ENCODE measurements at regions not wholly inside any gene's neighbourhood (a gene's known extent, or its start where the extent isn't known, plus 50 kb on each side); places are given as distances from the start of the nearest gene placed in this dataset.
A peak's percentile ranks its signal among the peaks of the same experiment; 100 is the strongest.

DNA sequence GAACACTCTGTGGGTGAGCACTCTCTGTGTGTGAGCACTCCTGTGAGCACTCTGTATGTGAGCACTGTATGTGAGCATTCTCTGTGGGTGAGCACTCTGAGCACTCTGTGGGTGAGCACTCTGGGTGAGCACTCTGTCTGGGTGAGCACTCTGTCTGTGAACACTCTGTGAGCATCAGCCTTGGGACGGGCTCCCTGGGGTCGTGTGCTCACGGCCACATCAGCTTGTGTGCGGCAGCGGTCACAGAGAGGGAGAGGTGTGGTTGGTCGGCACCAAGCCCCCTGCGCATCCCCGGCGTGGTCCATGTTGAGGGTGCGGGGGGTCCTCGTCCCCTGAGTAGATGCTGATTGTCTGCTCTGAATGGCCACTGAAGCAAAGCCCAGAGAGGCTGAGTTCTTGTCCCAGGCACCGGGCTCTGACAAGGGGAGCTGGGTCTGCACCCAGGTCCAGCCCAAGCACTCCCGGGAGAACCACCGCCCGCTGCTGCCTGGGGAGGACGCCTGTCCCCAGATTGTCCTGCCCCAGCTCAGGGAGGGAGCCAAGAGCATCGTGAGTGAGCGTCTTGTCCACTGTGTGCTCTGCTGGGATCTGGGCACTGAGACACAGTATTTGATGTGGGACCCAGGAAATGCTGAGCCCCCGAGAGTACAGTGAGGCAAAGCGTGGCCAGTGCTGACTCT lies 143.7 kb downstream of the DNAJB6 start:
- DNase-seq = peak; percentile 24
- ATAC-seq (ENCODE audit: poor library complexity) = no peak
- intact Hi-C loops (cut with DNase I) = no loop called here

DNA sequence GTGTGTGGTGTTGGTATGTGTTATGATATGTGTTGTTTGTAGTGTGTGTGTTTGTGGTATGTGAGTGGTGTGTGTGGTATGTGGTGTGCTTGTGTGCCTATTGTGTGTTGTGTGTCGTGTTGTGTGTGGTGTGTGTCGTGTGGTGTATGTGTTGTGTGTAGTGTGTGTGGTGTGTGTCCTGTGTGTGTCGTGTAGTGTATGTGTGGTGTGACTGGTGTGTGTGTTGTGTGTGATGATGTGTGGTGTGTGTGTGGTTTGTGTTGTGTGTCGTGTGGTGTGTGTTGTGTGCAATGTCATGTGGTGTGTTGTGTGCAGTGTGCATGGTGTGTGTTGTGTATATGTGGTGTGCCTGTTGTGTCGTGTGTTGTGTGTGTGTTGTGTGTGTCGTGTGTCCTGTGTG lies 144.6 kb downstream of the DNAJB6 start:
- ATAC-seq (ENCODE audit: poor library complexity) = no peak
- intact Hi-C loops (cut with DNase I) = no loop called here
- DNase-seq = no peak

DNA sequence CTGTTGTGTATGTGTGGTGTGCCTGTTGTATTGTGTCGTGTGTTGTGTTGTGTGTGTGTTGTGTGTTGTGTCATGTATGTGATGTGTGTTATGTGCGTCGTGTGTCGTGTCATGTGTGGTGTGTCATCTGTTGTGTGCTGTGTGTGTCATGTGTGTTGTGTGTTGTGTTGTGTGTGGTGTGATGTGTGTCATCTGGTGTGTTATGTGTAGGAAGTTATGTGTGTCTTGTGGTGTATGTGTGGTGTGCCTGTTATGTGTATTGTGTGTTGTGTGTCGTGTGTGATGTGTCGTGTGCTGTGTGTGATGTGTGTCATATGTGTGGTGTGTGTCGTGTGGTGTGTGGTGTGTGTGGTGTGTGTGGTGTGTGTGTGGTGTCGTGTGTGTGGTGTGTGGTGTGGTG lies 145.2 kb downstream of the DNAJB6 start:
- DNase-seq (no peak), ATAC-seq (ENCODE audit: poor library complexity) (no peak)
- intact Hi-C loops (cut with DNase I) = no loop called here

DNA sequence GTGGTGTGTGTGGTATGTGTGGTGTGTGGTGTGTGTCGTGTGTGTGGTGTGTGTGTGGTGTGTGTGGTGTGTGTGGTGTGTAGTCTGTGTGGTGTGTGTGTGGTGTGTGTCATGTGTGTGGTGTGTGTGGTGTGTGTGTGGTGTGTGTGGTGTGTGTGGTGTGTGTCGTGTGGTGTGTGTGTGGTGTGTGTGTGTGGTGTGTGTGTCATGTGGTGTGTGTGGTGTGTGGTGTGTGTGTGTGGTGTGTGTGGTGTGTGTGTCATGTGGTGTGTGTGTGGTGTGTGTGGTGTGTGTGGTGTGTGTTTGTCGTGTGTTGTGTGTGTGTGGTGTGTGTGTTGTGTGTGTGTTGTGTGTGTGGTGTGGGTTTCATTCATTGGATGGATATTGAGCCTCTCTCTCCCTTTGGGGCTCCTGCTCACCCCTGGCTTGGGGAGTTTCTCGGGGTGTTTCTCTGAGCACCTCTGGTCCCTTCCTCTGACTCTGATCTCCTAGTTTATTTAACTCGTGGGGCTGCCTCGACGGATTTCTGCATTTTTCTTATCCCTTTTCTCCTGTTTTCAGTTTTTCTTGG lies 145.8 kb downstream of the DNAJB6 start:
- no peak for ATAC-seq (ENCODE audit: poor library complexity)
- intact Hi-C loops (cut with DNase I) = no loop called here
- DNase-seq = no peak

DNA sequence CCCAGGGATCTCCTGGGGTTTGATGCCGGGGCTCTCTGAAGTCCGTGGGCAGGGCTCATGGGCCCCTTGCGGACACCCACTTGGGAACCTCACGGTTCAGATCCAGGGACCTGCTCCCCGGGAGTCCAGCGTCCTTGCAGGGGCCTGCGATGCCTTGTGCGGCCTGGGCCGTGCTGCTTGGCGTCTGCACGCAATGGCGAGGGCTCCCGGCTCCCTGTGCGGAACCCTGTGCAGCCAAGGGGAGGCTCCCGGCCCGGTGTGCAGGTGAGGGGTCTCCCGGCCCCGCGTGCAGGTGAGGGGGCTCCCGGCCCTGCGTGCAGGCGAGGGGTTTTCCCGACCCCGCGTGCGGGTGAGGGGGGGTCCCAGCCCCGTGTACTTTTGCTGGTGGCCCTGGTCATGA lies 146.7 kb downstream of the DNAJB6 start:
- DNase-seq (peak; percentile 21), ATAC-seq (ENCODE audit: poor library complexity) (no peak)
- intact Hi-C loops (cut with DNase I) = no loop called here

DNA sequence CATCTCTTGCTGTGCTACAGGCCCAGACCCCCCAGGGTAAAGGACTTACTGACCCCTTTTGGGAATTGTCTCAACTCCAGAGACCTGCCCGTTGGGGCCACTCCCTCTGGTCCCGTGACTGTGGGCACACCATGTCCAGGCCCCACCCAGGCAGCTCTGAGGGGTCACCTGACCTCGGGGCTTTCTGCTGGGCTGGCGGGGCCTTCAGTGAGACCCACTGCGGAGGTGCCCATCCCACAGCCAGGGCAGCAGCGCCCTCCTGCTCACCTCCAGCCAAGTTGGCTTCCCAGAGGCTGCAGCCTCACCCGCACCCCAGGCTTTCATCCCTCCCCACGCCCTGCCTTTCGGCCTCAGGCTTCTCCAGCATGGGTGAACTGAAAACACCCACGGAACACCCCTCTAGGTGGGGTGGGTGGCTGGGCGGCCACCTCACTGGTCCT lies 147.2 kb downstream of the DNAJB6 start:
- ATAC-seq (ENCODE audit: poor library complexity) = no peak
- intact Hi-C loops (cut with DNase I) = no loop called here
- DNase-seq = peak; percentile 36

DNA sequence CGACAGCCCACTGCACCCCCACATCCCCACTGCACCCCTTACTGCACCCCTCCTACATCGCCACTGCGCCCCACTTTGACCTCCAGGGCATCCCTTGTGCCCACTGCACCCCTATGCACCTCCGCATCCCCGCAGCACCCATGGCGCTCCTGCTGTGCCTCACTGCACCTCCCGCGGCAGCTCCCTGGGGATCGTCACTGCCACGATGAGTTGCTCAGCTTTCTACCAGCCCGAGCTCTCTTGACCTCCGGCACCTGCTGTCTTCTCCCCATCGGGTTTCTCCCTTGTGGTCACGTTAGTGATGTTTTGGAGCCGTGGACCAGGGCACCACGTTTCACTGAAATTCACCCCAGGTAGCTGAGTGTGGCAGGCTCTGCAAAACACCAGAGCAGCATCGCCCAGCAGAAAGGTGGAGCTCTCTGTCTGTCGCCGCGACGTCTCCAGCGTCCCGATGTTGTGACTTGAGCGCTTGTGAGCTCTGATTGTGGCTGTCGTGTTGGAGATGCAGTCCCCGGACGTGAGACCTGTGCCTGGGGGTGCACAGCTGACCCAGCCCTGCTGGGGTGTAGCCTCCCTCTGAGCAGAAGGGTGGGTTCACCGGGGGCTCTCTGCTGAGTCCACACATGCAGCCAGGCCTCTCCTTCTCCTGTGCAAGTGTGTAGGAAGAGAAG lies 147.7 kb downstream of the DNAJB6 start:
- ATAC-seq (ENCODE audit: poor library complexity) = no peak
- intact Hi-C loops (cut with DNase I) = no loop called here
- peak; percentile 18 for DNase-seq

DNA sequence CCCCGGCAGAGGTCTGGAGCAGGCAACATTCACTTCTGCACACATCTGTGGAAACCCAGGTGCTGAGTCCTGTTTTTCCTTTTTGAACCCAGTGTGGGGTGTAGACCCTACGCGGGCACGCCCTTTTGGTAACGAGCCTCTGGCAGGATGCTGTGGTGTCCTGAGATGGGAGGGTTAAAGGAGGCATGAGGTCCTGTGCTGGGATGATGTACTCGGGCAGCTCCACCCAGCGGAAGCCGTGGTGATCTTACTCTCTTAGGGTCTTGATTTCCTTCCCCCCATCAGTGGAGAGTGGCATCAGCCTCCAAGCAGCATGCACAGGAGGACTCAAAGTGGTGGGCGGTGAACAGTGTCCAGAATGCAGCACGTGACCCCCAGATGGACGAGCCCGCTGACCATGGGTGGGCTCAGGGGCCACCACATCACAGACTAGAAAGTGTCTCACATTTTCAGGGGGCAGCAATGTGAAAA lies 148.6 kb downstream of the DNAJB6 start:
- ATAC-seq (ENCODE audit: poor library complexity) (no peak), DNase-seq (peak; percentile 29)
- intact Hi-C loops (cut with DNase I) = no loop called here

DNA sequence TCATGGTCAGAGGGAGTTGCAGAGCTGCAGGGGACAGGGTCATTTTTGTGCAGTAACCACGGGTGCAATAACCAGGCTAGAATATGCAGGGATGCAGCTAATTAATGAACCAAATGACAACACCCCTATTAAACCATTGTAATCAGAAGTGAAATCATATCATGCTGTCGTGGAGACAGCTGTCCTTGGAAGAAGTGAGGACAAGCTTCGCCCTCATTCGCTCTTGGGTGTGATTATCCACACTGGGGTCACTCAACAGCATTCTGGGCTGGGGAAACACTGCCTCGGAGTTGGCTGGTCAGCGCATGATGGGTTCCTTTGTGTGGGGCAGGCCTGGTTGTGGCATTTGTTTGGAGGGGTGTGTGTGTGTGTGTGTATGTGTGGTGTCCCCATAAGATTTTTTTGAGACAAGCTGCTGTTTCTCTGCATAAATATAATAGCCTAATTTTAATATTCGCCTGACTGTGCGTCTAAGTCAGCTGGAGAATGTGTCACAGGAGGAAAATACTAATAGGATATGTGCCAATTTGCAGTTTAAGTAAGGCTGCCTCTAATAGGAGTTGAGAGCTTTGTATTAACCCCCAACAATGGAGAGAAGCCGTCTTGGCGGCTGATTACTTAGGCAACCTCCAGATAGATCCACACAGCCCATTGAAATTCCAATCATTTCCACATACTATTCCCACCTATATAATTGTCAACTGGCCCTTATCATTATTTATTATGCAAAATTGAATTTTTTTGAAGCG lies 149.4 kb downstream of the DNAJB6 start:
- no peak for ATAC-seq (ENCODE audit: poor library complexity)
- DNase-seq = no peak
- intact Hi-C loops (cut with DNase I) = no loop called here

DNA sequence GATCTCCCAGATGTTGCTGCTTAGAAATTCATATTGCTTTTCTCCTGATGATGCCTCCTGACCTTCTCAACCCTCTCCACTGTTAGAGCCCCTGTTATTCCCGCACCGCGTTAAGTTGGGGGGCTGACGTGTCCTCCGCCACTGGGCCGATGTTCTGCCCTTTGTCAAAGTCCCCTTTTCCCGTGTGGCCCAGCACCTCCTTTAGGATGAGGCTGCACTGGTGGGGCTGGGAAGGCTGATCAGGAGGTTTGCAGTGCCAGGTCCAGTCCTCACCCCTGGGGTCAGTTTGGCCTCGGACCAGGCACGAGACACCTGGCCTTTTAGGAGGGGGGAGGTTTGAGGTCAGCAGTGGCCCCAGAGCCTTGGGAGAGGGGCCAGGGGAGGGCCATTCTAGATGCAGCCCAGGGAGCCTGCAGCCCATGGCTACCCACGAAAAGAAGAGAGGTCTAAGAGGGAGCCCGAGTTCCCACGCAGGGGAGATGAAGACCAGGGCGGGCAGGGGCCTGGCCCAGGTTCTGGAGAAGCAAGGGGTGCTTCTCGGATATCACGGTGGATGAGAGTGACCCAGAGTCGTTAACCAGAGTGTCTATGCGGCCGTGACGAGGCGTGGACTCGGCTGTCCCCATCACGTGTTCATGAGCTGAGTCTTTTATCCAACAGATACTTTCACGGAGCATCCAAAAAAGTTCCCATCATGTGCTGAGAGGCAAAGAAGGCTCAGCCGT lies 150.4 kb downstream of the DNAJB6 start:
- DNase-seq = peak; percentile 32
- intact Hi-C loops (cut with DNase I) = no loop called here
- ATAC-seq (ENCODE audit: poor library complexity) = no peak

DNA sequence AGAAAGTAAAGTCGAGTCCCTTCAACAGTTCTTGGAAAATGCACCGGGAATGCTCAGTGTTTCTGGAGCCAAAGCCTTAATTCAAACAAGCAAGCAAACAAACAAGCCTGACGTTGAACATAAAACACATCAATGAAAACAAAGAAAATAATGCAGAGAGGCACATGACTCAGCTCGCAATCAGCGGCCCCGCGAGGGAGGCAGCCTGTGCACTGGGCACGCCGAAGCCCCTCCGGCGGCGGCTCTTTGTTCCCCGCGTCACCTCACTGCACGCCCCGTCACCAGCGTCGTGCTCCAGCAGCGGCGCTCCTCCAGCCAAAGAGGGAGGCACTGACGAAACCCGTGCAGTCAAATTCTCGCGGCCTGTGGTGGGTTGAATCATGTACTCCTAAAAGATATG lies 151.5 kb downstream of the DNAJB6 start:
- DNase-seq (peak; percentile 34), ATAC-seq (ENCODE audit: poor library complexity) (no peak)
- intact Hi-C loops (cut with DNase I) = no loop called here

DNA sequence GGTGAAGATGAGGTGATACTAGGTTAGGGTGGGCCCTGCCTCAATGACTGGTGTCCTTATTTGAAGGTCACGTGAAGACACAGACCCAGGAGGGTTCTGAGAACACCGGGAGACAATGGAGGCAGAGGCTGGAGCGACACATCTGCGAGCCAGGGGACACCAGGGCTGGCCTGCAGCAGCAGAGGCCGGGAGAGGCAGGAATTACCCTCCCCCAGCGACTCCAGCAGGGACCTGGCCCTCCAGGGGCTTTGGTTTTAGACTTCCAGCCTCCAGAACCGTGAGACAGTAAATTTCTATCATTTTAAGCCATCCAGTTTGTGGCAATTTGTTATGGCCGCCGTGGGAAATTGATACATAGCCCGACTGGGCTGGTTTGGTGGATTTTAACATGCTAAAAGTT lies 152.2 kb downstream of the DNAJB6 start:
- no peak for ATAC-seq (ENCODE audit: poor library complexity)
- no peak for DNase-seq
- intact Hi-C loops (cut with DNase I) = no loop called here

All from Right ventricle myocardium superior (tissue), 1 donor.